HG03378 (cell line): ENCODE measurements at regions not wholly inside any gene's neighbourhood (a gene's known extent, or its start where the extent isn't known, plus 50 kb on each side); places are given as distances from the start of the nearest gene placed in this dataset.
"Not testable (repeated sequence)": the region's sequence is repeated elsewhere in the genome, so short reads cannot be mapped to it uniquely, and the experiment has no call there.

Experiments
- ATAC-seq: cut with Tn5 transposase; IDR thresholded peaks from one replicate; pipeline ENCODE4 v1.9.1; 2021; ENCODE audit warnings: mild to moderate bottlenecking, moderate library complexity; ENCODE audit not compliant: unreplicated experiment

GRCh38 chr6:164744301-164744700, 565.1 kb downstream of the C6orf118 start:
- no peak for ATAC-seq

GRCh38 chr6:164741938-164742451, 567.4 kb downstream of the C6orf118 start:
- ATAC-seq: no peak

- ATAC-seq: not testable (repeated sequence)
These were observed 573.3 kb downstream of the C6orf118 start for GRCh38 chr6:164736090-164736489.

- no peak for ATAC-seq
These were observed 577.9 kb downstream of the C6orf118 start for GRCh38 chr6:164731539-164731938.

GRCh38 chr6:164721460-164721859, 587.9 kb downstream of the C6orf118 start:
- no peak for ATAC-seq

- no peak for ATAC-seq
These were observed 608.9 kb downstream of the C6orf118 start for GRCh38 chr6:164700497-164700896.

GRCh38 chr6:164695896-164696295, 613.5 kb downstream of the C6orf118 start:
- ATAC-seq: no peak

GRCh38 chr6:164694386-164694785, 615.0 kb downstream of the C6orf118 start:
- ATAC-seq: no peak

GRCh38 chr6:164693944-164694343, 615.5 kb downstream of the C6orf118 start:
- no peak for ATAC-seq

GRCh38 chr6:164692772-164693510, 616.5 kb downstream of the C6orf118 start:
- ATAC-seq: no peak

GRCh38 chr6:164690702-164691500, 618.5 kb downstream of the C6orf118 start:
- no peak for ATAC-seq

- no peak for ATAC-seq
These were observed 619.2 kb downstream of the C6orf118 start for GRCh38 chr6:164690241-164690640.

- ATAC-seq: no peak
These were observed 644.1 kb downstream of the C6orf118 start for GRCh38 chr6:164665328-164665727.

GRCh38 chr6:164663634-164664033, 645.8 kb downstream of the C6orf118 start:
- ATAC-seq: no peak

GRCh38 chr6:164661716-164662115, 647.7 kb downstream of the C6orf118 start:
- ATAC-seq: no peak

GRCh38 chr6:164660781-164661180, 648.6 kb downstream of the C6orf118 start:
- no peak for ATAC-seq

- ATAC-seq: no peak
These were observed 668.4 kb downstream of the C6orf118 start for GRCh38 chr6:164640956-164641355.

GRCh38 chr6:164628302-164628931, 681.0 kb downstream of the C6orf118 start:
- ATAC-seq: no peak

GRCh38 chr6:164616917-164617524, 692.4 kb downstream of the C6orf118 start:
- ATAC-seq: no peak

GRCh38 chr6:164612751-164613150, 696.7 kb downstream of the C6orf118 start:
- ATAC-seq: no peak

- not testable (repeated sequence) for ATAC-seq
These were observed 698.5 kb downstream of the C6orf118 start for GRCh38 chr6:164610859-164611258.
